Hematopoietic multipotent progenitor cell treated with erythropoietin and hydrocortisone succinate and interleukin-3 and kit ligand, for 6 days (in vitro differentiated cells): ENCODE measurements at regions not wholly inside any gene's neighbourhood (a gene's known extent, or its start where the extent isn't known, plus 50 kb on each side); places are given as distances from the start of the nearest gene placed in this dataset.

ENCODE experiments used
- DNase-seq: peaks from one replicate; pipeline ENCODE4 v3.0.0-alpha.2; 2015

- no peak for DNase-seq
Observed at GRCh38 chr1:223445402-223445801, 52.2 kb downstream of the CCDC185 start.

DNA sequence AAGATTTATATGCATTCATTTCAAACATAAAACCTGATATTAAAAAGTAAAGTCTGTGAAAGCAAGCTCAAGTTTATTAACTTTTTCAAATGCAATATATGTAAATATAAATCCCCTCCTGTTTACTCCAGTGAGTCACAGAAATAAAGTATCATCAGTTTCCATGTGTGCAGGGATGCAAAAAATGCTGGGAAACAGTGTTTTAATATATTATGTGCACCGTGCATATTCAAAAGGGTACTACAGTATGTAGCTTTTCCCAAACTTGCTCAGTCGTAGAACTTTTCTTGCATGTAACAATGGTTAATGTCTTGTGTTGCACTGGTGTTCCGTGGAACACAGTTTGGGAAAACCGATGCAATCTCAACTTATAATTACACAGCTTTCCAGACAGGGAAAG is 60.7 kb downstream of the CCDC185 start:
- DNase-seq: no peak

DNA sequence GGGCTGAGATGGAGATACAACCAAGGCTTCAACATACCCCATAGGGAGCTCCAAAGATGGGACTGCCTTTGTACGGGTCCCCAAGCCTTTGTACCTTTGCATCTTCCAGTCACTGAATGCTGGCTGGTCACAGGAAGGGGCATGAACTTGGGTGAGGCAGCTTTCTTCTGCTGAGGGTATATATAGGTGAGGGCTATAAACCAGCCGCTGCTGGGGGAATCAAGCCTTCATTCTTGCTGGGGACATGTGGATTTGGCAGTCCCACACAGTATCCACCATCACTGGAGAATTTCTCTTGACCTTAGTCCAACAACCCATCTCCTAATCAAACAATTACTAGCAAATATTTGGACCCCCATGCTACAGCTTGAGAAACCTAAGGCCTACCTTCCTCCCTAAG is 61.7 kb downstream of the CCDC185 start:
- no peak for DNase-seq

DNA sequence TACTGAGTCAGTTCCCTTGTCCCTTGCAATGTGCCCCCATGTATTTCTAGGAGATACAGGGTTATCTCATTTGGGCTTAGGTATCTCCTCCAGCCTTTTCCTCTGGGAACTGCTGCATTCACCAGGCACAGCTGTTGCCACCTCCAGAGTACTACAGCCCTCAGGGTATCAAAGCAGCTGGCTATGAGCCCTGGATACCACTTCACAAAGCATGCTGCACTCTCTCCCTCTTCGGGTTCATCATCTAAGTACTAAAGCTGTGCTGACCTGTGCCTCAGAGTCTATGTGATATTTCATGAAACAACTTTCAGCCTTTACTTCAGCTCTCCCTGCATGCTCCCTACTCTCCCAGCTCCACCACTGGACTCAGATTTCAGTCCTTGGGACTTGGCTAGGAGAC is 62.3 kb downstream of the CCDC185 start:
- DNase-seq: no peak

DNA sequence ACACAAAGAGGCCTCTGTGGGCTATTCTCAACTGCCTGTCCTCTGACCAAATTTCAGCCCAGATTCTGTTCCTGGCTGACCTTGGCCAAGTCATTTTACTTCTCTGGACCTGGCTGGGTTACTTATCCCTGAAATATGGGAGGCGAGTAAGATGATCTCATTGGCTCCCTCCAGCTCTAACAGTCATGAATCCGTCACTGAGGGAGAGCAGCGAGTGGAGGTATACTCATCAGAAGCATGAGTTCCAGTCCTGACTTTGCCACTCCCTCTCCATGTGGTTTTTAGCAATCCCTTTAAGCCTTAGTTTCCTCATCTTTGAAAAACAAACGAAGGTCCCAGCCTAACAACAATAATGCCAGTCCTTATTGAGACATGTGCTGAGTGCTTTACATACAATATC is 63.5 kb downstream of the CCDC185 start:
- no peak for DNase-seq

DNA sequence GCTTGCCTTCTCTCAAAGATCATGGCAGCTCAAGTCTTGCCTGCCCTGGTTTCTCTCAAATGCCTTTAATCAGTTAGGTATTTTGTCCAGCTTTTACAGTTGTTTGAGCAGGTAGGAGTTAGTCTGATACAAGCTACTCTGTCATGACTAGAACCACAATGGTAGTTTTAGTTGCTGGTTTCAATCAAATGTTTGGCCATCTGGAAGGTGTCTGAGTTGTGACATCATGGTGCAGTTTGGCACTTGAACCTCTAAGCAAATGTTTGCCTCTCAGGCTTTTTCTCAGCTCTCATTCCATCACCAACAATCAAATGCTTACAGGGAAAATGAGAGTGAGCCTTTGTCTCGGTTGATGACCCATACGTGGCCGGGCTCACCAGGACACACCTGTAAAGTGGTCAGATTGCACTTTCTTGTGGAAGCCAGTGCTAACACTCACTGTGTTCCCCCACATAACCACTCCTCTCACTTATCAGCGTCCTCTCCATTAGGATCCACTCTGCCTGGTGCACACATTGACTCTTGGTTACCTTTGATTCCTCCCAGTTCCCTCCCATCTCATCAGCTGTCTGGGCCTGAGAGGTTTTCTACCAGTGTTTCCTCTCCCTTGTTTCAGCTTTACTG is 67.5 kb downstream of the CCDC185 start:
- no peak for DNase-seq

GRCh38 chr1:223462047-223462630 is 68.9 kb downstream of the CCDC185 start:
- no peak for DNase-seq

DNA sequence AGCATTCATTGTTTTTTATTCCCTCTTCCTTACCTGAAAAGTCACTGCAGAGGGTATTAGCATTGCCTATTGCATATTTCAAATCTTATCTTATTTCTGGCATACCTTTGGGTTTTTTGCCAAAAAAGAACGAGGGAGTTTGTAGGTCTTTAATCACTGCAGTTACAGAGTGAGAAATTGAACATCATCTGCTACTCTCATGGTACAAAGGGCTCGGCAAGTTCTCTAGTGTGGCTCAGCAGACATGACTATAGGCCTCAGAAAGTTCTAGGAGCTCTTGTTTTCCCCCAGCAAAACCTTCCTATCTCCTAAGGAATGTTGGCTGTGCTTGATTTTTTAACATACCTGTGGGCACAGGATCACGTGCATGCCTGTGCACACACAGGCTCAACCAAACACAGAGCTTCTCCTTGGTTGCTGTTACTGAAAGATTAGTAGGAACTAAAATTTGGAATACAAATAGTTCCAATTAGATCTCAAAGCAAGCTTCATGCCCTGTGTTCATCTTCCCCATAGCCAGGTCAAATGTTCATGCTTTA is 69.7 kb downstream of the CCDC185 start:
- no peak for DNase-seq

DNA sequence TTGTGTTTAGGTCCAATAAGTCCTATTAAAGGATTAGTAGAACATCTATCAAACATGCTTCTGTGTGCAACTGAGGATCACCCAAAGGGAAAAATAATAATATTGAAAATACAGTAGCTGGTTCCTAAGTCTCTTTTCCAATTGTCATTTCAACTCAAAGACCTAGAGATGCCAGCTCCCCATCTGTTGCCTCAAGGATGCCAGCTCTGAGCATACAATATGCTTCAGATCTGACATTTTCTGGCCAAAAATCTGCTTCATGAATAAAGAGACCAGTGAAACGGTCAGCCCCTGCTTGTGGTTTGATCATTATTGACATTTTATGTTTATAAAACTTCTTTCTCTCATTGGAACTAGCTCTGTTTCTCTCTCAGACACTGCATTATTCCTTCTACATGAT is 72.9 kb downstream of the CCDC185 start:
- no peak for DNase-seq

GRCh38 chr1:223471566-223471965 is 78.4 kb downstream of the CCDC185 start:
- DNase-seq: no peak

- no peak for DNase-seq
Observed at GRCh38 chr1:223472057-223472456, 78.8 kb downstream of the CCDC185 start.

DNA sequence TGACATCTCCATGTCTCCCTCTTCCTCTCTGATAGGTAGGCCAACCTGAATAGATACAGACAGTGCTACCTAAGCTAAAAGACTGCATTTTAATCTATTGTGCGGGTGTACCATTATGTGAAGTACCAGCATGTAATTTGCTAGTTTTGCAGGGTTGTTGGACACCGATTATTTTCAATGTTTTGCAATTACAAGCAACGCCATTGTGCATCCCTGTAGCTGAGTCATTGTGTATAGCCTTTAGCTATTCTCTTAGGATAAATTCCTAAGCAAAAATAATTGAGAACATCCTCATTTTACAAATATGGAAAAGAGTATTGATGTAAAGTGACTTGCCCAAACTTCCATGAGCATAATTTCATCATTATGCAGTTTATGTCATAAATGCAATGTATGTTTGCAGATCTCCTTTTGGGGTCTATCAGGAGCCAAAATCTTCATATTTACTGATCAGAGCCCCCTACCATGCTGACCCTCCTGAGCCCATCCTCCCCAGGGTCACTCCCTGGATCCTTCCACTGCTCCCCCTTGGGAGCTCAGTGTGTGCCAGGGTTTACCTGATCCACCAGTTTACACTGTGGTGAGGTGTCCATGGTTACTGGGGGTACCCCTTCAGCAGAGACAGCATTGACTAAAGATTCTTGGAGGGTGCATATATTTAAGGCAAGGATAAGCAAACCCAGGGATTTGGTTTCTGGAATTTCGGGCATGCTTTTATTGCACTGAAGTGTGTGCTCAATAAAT is 80.6 kb downstream of the CCDC185 start:
- no peak for DNase-seq

- no peak for DNase-seq
Observed at GRCh38 chr1:223474804-223475203, 81.6 kb downstream of the CCDC185 start.

GRCh38 chr1:223477456-223477855 is 84.2 kb downstream of the CCDC185 start:
- no peak for DNase-seq

DNA sequence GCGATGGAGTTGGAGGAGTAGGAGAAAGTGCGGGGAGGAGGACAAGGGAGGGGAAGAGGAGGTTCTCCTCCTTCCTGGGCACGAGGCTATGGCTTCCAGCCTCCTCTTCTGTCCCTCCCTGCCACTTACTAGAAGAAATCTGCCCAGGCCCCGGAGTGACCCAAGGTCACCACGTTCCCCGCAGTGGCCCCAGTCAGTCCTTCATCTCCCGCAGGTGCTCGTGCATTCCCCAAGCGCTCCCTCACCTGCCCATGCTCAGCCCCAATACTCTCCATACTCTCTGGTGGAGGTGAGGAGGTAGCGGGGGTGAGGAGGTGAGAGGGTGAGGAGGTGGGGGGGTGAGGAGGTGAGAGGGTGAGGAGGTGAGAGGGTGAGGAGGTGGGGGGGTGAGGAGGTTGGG is 85.4 kb downstream of the CCDC185 start:
- no peak for DNase-seq

- DNase-seq: peak; percentile 5
Observed at GRCh38 chr1:223479261-223479660, 86.0 kb downstream of the CCDC185 start.

DNA sequence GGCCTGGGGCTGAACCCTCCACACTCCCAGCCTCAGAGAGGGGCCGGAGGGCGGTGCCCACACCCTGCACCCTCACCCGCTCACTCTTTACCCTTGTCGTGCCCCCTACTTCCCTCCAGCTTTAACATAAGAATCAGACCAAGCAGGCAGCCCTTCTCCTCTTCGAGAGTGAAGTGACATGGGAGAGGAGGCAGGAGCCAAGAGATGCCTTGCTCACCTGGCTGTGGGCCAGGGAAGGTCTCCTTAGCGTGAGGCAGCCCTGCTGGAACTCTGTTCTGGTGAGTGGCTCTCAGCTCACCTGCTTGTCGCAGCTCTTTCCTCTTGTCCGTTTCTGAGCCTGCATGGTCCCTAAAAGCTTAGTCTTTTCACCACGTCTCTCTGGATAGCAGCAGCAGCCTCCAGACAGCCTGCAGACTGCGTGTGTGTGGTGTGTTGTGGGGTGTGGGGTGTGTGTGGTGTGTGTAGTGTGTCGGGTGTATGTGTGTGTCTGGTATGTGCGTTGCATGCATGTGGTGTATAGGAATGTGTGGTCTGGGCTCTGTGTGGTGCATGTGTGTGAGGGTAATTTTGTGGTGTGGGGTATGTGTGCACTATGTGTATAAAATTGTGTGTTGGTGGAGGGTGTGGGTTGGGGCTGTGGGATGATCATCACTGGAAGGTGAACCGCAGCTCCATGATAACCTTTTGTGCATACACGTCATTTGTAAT is 86.7 kb downstream of the CCDC185 start:
- DNase-seq: no peak

DNA sequence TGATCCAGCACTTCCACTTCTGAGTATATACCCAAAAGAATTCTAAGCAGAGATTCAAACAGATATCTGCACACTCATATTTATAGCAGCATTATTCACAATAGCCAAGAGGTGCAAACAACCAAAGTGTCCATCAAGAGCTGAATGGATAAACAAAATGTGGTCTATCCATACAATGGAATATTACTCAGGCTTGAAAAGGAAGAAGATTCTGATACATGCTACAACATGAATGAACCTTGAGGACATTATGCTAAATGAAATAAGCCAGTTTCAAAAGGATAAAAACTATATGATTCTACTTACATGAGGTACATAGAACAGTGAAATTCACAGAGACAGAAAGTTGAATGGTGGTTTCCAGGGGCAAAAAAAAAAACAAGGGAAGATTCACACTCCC is 88.9 kb downstream of the CCDC185 start:
- no peak for DNase-seq

GRCh38 chr1:223482766-223483165 is 89.6 kb downstream of the CCDC185 start:
- no peak for DNase-seq

- DNase-seq: no peak
Observed at GRCh38 chr1:223483511-223483910, 90.3 kb downstream of the CCDC185 start.

- DNase-seq: peak; percentile 11
Observed at GRCh38 chr1:223486366-223486765, 93.2 kb downstream of the CCDC185 start.

DNA sequence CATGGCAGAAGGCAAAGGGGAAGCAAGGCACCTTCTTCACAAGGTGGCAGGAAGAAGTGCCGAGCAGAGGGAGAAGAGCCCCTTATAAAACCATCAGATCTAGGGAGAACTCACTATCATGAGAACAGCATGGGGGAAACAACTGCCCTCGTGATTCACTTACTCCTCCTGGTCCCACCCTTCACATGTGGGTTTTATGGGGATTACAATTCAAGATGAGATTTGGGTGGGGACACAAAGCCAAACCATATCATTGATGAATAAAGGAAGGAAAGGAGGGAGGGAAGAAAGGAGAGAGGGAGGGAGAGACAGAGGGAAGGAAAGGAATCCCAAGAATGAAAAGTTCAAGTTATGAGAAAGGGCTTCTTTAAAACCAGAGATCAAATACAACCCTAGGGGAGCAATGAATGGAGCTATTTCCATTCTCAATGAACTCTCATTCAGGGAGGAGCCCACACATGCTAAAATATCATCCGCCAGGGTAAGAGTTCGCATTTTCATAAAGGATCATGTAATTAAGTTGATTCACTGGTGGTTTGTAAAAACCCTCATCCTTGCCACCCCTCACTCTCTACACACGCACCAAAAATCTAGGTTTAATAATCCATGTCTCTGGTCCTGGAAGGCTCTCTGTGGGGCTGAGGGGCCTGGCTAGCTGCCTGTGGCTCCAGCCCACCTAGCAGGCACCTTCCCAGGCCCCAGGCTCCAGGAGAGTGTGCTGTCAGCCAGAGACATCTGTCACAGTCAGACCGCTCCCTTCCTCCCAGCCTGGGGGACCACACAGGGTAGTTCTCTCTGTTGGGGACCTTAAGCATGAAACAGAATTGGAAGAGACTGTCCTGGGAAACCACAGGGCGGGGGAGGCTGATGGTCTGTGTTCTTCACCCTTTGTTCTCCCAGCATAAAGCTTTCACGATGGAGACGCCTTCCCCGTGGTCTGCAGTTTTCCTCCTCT is 94.0 kb downstream of the CCDC185 start:
- DNase-seq: no peak
